ENCODE measurements at regions not wholly inside any gene's neighbourhood (a gene's known extent, or its start where the extent isn't known, plus 50 kb on each side); places are given as distances from the start of the nearest gene placed in this dataset.
A peak's percentile ranks its signal among the peaks of the same experiment; 100 is the strongest.

GRCh38 chr2:160884056-160884455 is 276.2 kb upstream of the TANK start:
- no peak for TF ChIP-seq Cebpa-rat (IDR thresholded peaks at IDR 0.05)
- Histone ChIP-seq H3K27ac (no peak overlapping the region), H3K36me3 (no peaks in the 10 kb centered on the region), H3K9ac (no peak overlapping the region), H3K4me2 (no peak overlapping the region), H3K9me3 (replicated peaks in 1 of 11) (no peaks in the 10 kb centered on the region), H3K4me3 (no peak overlapping the region), H4K20me1 (no peaks in the 10 kb centered on the region), H3K4me1 (no peaks in the 10 kb centered on the region), H3K27me3 (no peaks in the 10 kb centered on the region)

GRCh38 chr2:160889439-160890170 is 270.6 kb upstream of the TANK start:
- no peaks in the 10 kb centered on the region for H3K27me3 ChIP-seq
- no peaks in the 10 kb centered on the region for H3K36me3 ChIP-seq
- H3K4me2 ChIP-seq, result peak overlapping the region in 2 of 11 experiments; percentile 5 to 26; a peak in 1 of 22 replicates
- H3K27ac ChIP-seq, result no peak overlapping the region
- TF ChIP-seq Cebpa-rat (IDR thresholded peaks at IDR 0.05), result no peak
- H3K9ac ChIP-seq, result no peak overlapping the region
- no peaks in the 10 kb centered on the region for H4K20me1 ChIP-seq
- peaks cover 0 to 5% (median 0%) of the 10 kb centered on the region in 11 experiments; a peak in 2 of 22 replicates for H3K9me3 ChIP-seq (replicated peaks in 1 of 11)
- peaks cover 0 to 27% (median 0%) of the 10 kb centered on the region in 10 experiments; a peak in 6 of 20 replicates for H3K4me1 ChIP-seq
- no peak overlapping the region for H3K4me3 ChIP-seq

- Histone ChIP-seq H3K27ac (no peak overlapping the region), H3K9me3 (replicated peaks in 1 of 11) (peaks cover 0 to 8% (median 0%) of the 10 kb centered on the region in 11 experiments; a peak in 6 of 22 replicates), H3K4me2 (no peak overlapping the region), H3K9ac (no peak overlapping the region), H3K27me3 (no peaks in the 10 kb centered on the region), H4K20me1 (no peaks in the 10 kb centered on the region), H3K4me1 (peaks cover 0 to 27% (median 0%) of the 10 kb centered on the region in 10 experiments; a peak in 6 of 20 replicates), H3K4me3 (no peak overlapping the region), H3K36me3 (no peaks in the 10 kb centered on the region)
- no peak for TF ChIP-seq Cebpa-rat (IDR thresholded peaks at IDR 0.05)
Measured at GRCh38 chr2:160890667-160891352, 269.4 kb upstream of the TANK start.

- H3K4me1 ChIP-seq, result peaks cover 0 to 27% (median 0%) of the 10 kb centered on the region in 10 experiments; a peak in 6 of 20 replicates
- H3K27ac ChIP-seq, result no peak overlapping the region
- no peak overlapping the region for H3K9ac ChIP-seq
- H3K4me2 ChIP-seq, result peak overlapping the region in 2 of 11 experiments; percentile 5 to 53; a peak in 1 of 22 replicates
- no peaks in the 10 kb centered on the region for H4K20me1 ChIP-seq
- no peaks in the 10 kb centered on the region for H3K27me3 ChIP-seq
- no peak for TF ChIP-seq Cebpa-rat (IDR thresholded peaks at IDR 0.05)
- H3K9me3 ChIP-seq (replicated peaks in 1 of 11), result peaks cover 0 to 11% (median 0%) of the 10 kb centered on the region in 11 experiments; a peak in 6 of 22 replicates
- H3K4me3 ChIP-seq, result no peak overlapping the region
- H3K36me3 ChIP-seq, result no peaks in the 10 kb centered on the region
Measured at GRCh38 chr2:160891353-160891740, 268.9 kb upstream of the TANK start.

GRCh38 chr2:160892204-160892603 is 268.0 kb upstream of the TANK start:
- no peaks in the 10 kb centered on the region for H4K20me1 ChIP-seq
- H3K9ac ChIP-seq, result no peak overlapping the region
- peaks cover 0 to 11% (median 0%) of the 10 kb centered on the region in 11 experiments; a peak in 6 of 22 replicates for H3K9me3 ChIP-seq (replicated peaks in 1 of 11)
- peak overlapping the region in 3 of 11 experiments; percentile 5 to 53 (median 8); a peak in 5 of 22 replicates for H3K4me2 ChIP-seq
- peaks cover 0 to 27% (median 0%) of the 10 kb centered on the region in 10 experiments; a peak in 6 of 20 replicates for H3K4me1 ChIP-seq
- H3K27ac ChIP-seq, result peak overlapping the region in 1 of 11 experiments; percentile 5; a peak in 1 of 22 replicates
- H3K36me3 ChIP-seq, result no peaks in the 10 kb centered on the region
- no peak overlapping the region for H3K4me3 ChIP-seq
- no peaks in the 10 kb centered on the region for H3K27me3 ChIP-seq
- no peak for TF ChIP-seq Cebpa-rat (IDR thresholded peaks at IDR 0.05)

- no peak overlapping the region for H3K27ac ChIP-seq
- H4K20me1 ChIP-seq, result no peaks in the 10 kb centered on the region
- H3K4me1 ChIP-seq, result peaks cover 0 to 27% (median 0%) of the 10 kb centered on the region in 10 experiments; a peak in 6 of 20 replicates
- H3K9ac ChIP-seq, result no peak overlapping the region
- H3K4me2 ChIP-seq, result no peak overlapping the region
- no peaks in the 10 kb centered on the region for H3K27me3 ChIP-seq
- peaks cover 0 to 11% (median 0%) of the 10 kb centered on the region in 11 experiments; a peak in 7 of 22 replicates for H3K9me3 ChIP-seq (replicated peaks in 1 of 11)
- H3K36me3 ChIP-seq, result no peaks in the 10 kb centered on the region
- no peak overlapping the region for H3K4me3 ChIP-seq
- no peak for TF ChIP-seq Cebpa-rat (IDR thresholded peaks at IDR 0.05)
Measured at GRCh38 chr2:160893581-160893980, 266.6 kb upstream of the TANK start.

- H3K4me2 ChIP-seq, result no peak overlapping the region
- no peak overlapping the region for H3K4me3 ChIP-seq
- peaks cover 0 to 7% (median 0%) of the 10 kb centered on the region in 11 experiments; a peak in 7 of 22 replicates for H3K9me3 ChIP-seq (replicated peaks in 1 of 11)
- no peaks in the 10 kb centered on the region for H3K27me3 ChIP-seq
- no peaks in the 10 kb centered on the region for H4K20me1 ChIP-seq
- no peak for TF ChIP-seq Cebpa-rat (IDR thresholded peaks at IDR 0.05)
- no peak overlapping the region for H3K27ac ChIP-seq
- no peak overlapping the region for H3K9ac ChIP-seq
- H3K4me1 ChIP-seq, result peaks cover 0 to 6% (median 0%) of the 10 kb centered on the region in 10 experiments; a peak in 1 of 20 replicates
- H3K36me3 ChIP-seq, result no peaks in the 10 kb centered on the region
Measured at GRCh38 chr2:160898581-160899307, 261.5 kb upstream of the TANK start.

- no peak overlapping the region for H3K27ac ChIP-seq
Measured at GRCh38 chr2:160901613-160902012, 258.6 kb upstream of the TANK start.

GRCh38 chr2:160905862-160906261 is 254.4 kb upstream of the TANK start:
- H3K9me3 ChIP-seq (replicated peaks in 1 of 11), result no peaks in the 10 kb centered on the region
- no peaks in the 10 kb centered on the region for H3K36me3 ChIP-seq
- no peak overlapping the region for H3K4me3 ChIP-seq
- H3K9ac ChIP-seq, result no peak overlapping the region
- H3K4me2 ChIP-seq, result no peak overlapping the region
- H3K27me3 ChIP-seq, result no peaks in the 10 kb centered on the region
- no peak overlapping the region for H3K27ac ChIP-seq
- no peak for TF ChIP-seq Cebpa-rat (IDR thresholded peaks at IDR 0.05)
- peaks cover 0 to 6% (median 0%) of the 10 kb centered on the region in 10 experiments; a peak in 1 of 20 replicates for H3K4me1 ChIP-seq
- H4K20me1 ChIP-seq, result no peaks in the 10 kb centered on the region

More at GRCh38 chr2:160901613-160902012, 258.6 kb upstream of the TANK start:
- Histone ChIP-seq H3K4me2 (no peak overlapping the region), H3K9me3 (replicated peaks in 1 of 11) (no peaks in the 10 kb centered on the region; a peak in 1 of 22 replicates), H3K36me3 (no peaks in the 10 kb centered on the region), H3K9ac (no peak overlapping the region), H3K4me3 (no peak overlapping the region), H3K4me1 (peaks cover 0 to 6% (median 0%) of the 10 kb centered on the region in 10 experiments; a peak in 1 of 20 replicates), H4K20me1 (no peaks in the 10 kb centered on the region), H3K27me3 (no peaks in the 10 kb centered on the region)
- TF ChIP-seq Cebpa-rat (IDR thresholded peaks at IDR 0.05), result no peak

Data from BLaER1 treated with 17β-estradiol and CSF1 and Interleukin-3, amounts not matched to agents 10 nM and 100 nM (cell line).